SU-DHL-6 (cell line): ENCODE measurements at regions not wholly inside any gene's neighbourhood (a gene's known extent, or its start where the extent isn't known, plus 50 kb on each side); places are given as distances from the start of the nearest gene placed in this dataset.

ENCODE experiments used
- EZH2phosphoT487 ChIP-seq: fragments of 200-600 bp; sonication (generic), shearing (Covaris generic); conservative IDR thresholded peaks from 2 replicates; pipeline ENCODE4 v1.6.1; 2018; ENCODE audit warnings: mild to moderate bottlenecking, antibody characterized with exemption, low read length, moderate library complexity, mixed read lengths
- TF ChIP-seq, protein P1 (sequence below): fragments of 200-600 bp; sonication (generic); IDR thresholded peaks from one replicate; pipeline ENCODE4 v1.5.1; 2017; ENCODE audit warnings: antibody characterized with exemption, mild to moderate bottlenecking, low read length, moderate library complexity; ENCODE audit not compliant: insufficient read depth, poor library complexity, severe bottlenecking

DNA sequence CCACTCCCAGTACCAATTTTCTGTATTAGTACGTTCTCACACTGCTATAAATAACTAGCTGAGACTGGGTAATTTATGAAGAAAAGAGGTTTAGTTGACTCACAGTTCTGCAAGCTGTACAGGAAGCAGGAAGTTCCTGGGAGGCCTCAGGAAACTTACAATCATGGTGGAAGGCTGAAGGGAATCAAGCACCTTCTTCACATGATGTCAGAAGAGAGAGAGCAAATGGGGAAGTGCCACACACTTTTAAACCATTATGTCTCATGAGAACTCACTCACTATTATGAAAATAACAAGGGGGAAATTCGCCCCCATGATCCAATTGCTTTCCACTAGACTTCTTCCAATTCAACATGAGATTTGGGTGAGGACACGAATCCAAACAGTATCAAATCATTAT lies 271.4 kb downstream of the ETS1 start:
- TF ChIP-seq, protein P1, sequence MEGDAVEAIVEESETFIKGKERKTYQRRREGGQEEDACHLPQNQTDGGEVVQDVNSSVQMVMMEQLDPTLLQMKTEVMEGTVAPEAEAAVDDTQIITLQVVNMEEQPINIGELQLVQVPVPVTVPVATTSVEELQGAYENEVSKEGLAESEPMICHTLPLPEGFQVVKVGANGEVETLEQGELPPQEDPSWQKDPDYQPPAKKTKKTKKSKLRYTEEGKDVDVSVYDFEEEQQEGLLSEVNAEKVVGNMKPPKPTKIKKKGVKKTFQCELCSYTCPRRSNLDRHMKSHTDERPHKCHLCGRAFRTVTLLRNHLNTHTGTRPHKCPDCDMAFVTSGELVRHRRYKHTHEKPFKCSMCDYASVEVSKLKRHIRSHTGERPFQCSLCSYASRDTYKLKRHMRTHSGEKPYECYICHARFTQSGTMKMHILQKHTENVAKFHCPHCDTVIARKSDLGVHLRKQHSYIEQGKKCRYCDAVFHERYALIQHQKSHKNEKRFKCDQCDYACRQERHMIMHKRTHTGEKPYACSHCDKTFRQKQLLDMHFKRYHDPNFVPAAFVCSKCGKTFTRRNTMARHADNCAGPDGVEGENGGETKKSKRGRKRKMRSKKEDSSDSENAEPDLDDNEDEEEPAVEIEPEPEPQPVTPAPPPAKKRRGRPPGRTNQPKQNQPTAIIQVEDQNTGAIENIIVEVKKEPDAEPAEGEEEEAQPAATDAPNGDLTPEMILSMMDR, result no peak
- no peak for TF ChIP-seq EZH2phosphoT487
